Esophagus (tissue), 2 donors: ENCODE measurements at regions not wholly inside any gene's neighbourhood (a gene's known extent, or its start where the extent isn't known, plus 50 kb on each side); places are given as distances from the start of the nearest gene placed in this dataset.
A peak's percentile ranks its signal among the peaks of the same experiment; 100 is the strongest.

Experiments
- H3K27ac ChIP-seq, 2 donors: one replicate each; pipeline ENCODE4 v1.5.1; 2013; ENCODE audit warnings: low read depth in 2 of 2, mild to moderate bottlenecking in 2 of 2, inconsistent platforms in 1 of 2, low read length in 1 of 2, moderate library complexity in 1 of 2
- H3K27me3 ChIP-seq, 2 donors: one replicate each; pipeline ENCODE4 v1.6.1; 2013; ENCODE audit warnings: low read length in 2 of 2, control low read depth in 1 of 2, mild to moderate bottlenecking in 1 of 2; ENCODE audit not compliant: insufficient read depth in 2 of 2, control insufficient read depth in 1 of 2
- H3K36me3 ChIP-seq, 2 donors: one replicate each; pipeline ENCODE4 v1.6.1; 2013; ENCODE audit warnings: low read length in 1 of 2; ENCODE audit not compliant: control insufficient read depth in 2 of 2, insufficient read depth in 2 of 2
- H3K4me1 ChIP-seq, 2 donors: one replicate each; pipeline ENCODE4 v1.6.1; 2013; ENCODE audit warnings: low read length in 1 of 2; ENCODE audit not compliant: control insufficient read depth in 2 of 2, insufficient read depth in 2 of 2
- H3K4me3 ChIP-seq, 2 donors: one replicate each; pipeline ENCODE4 v1.5.1; 2013; ENCODE audit warnings: low read length in 2 of 2, mild to moderate bottlenecking in 2 of 2, low read depth in 1 of 2, moderate library complexity in 1 of 2
- H3K9me3 ChIP-seq, 2 donors: one replicate each; pipeline ENCODE4 v1.6.1; 2013; ENCODE audit warnings: mild to moderate bottlenecking in 2 of 2, low read depth in 1 of 2, low read length in 1 of 2, moderate library complexity in 1 of 2; ENCODE audit not compliant: control insufficient read depth in 2 of 2, insufficient read depth in 1 of 2
- WGBS, 2 donors: extraction: QIAGEN DNeasy Blood & Tissue Kit; methylation state at CpG; one replicate each; pipeline ENCODE4 v1.1.7; 2013; 5-methylcytosine and 5-hydroxymethylcytosine counted together
- donor health status: healthy with polysubstance abuse.
- donor health status: Bipolar disorder and iron deficiency.

DNA sequence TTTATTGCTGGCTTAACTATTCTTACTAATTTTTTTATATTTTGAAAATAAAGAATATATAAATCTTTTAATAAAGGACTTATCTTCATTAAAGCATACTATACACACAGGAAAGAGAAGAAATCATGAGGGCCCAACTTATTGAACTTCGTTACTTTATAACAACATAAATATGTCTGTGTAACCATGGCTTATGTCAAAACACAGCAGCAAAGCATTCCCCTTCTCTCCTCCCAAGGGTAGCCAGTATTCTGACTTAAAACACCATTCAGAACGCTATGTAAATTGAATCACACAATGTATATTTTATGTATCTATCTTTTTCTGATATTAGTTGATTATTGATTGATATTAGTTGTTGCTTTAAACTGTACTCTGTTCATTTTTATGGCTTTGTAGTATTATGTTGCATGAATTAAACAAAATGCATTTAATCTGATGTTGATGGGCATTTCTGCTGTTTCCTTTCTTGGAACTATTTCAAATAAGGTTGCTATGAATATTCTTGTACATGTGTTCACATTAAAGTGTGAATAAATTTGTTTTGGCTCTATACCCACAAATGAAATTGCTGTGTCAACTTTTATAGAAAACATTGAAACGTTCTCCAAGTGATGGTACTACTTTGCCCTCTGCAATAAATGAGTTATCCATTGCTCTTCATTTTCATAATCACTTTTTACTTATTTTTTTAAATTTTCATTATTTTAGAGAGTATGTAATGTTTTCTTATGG lies 188.7 kb downstream of the RND3 start:
- no peaks in the 10 kb centered on the region for H3K36me3 ChIP-seq
- WGBS, 2 donors: 75 to 77% methylated on average over 3 of the region's 3 CpGs
- H3K27me3 ChIP-seq: no peaks in the 10 kb centered on the region

DNA sequence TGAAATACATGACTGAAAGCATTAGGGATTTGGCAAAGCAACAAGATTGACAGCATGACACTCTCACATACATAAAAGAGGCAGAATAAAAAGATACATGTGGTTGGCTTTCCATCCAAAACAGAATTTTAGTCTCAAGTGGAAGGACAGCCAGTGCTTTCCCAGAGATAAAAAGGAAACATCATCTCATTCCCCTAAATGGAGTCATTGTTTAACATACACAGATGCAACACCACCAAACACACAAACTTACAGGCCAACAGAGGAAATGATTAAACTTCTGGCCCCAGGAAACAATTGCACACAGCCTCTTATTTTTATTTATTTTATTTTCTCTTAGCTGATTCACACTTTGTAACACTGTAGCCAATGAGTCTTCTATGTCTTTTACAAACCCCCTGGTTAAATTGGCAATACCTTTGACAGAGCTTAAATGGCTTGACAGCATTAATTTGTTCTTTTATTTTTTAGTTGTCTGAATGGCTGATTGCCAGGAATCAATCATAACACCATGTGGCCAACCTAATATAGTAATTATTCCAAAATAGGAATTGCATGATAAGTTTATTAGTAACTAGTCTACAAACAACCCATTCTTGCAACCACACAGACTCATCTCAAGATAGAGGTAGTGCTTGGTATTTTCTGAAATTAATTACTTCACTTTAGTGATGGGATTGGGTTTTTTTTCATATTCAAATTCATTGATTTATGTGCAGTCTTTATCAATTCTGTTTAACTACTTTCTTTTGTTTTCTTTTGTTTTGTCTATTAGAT lies 190.5 kb downstream of the RND3 start:
- Histone ChIP-seq H3K4me1 (no peaks in the 10 kb centered on the region), H3K36me3 (no peaks in the 10 kb centered on the region), H3K4me3 (no peak overlapping the region), H3K27me3 (no peaks in the 10 kb centered on the region), H3K27ac (no peak overlapping the region), H3K9me3 (no peaks in the 10 kb centered on the region)

More for the DNA sequence above, 188.7 kb downstream of the RND3 start:
- Histone ChIP-seq H3K4me3 (no peak overlapping the region), H3K9me3 (no peaks in the 10 kb centered on the region), H3K4me1 (no peaks in the 10 kb centered on the region), H3K27ac (no peak overlapping the region)

DNA sequence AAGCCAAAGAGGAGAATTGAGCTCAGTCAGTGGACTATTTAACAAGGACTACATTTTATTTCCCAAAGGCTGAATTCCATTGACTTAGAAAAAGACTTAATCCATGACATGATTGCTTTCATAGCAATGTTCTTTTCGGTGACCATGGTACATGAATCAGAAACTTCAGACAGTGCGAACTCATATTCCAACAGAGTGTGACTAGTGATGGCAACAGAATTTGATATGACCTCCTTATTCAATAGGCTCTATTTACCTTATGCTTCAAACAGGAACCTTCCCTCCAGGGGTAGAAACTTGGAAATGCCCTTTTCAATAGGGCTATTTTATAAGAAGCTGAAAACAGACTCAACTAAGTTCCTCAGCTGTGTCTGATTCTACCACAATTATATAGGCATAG lies 191.9 kb downstream of the RND3 start:
- H3K27ac ChIP-seq: no peak overlapping the region
- H3K27me3 ChIP-seq: no peaks in the 10 kb centered on the region
- no peak overlapping the region for H3K4me3 ChIP-seq
- 78 to 81% methylated on average over 2 of the region's 2 CpGs for WGBS, 2 donors
- H3K4me1 ChIP-seq: no peaks in the 10 kb centered on the region
- H3K9me3 ChIP-seq: no peaks in the 10 kb centered on the region
- no peaks in the 10 kb centered on the region for H3K36me3 ChIP-seq

DNA sequence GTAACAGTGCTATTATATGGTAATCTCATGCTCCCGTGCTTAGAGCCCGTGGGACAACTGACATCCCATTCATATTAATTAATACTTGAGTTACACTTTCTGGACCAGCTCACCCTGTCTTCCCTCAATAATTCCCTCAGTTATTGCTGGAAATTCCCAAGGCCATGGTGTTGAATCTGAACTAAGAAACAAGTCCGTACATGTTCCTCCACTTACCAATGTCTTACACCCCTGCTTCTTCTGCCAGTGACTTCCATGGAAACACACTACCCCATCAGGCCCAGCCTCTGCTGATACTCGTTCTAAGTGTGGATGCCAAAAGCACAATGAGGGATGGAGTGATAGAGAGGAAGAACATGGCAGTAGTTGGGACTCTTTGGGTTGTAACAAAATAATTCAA lies 193.7 kb downstream of the RND3 start:
- Histone ChIP-seq H3K36me3 (no peaks in the 10 kb centered on the region), H3K4me1 (no peaks in the 10 kb centered on the region), H3K9me3 (no peaks in the 10 kb centered on the region), H3K4me3 (no peak overlapping the region), H3K27ac (no peak overlapping the region), H3K27me3 (no peaks in the 10 kb centered on the region)
- WGBS, 2 donors: 54 to 59% methylated on average over 4 of the region's 4 CpGs

DNA sequence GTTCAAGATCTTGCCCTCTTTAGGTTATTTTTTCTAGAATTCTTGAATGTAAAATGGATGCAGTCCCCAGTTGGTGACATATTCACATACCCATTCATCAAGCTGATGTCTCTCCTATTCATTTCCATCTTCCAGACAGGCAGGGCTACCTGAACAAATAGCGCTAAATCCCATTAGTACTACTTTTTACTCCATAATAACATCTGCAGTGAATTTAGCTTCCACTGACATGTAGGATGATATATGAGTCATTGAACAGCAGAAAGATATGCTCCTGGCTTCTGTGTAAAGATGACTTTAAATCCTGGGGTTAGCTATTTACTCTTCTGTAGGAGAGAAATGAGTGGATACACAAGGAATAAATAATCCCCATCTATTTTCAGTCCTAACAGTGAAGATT lies 194.7 kb downstream of the RND3 start:
- H3K27me3 ChIP-seq: no peaks in the 10 kb centered on the region
- no peaks in the 10 kb centered on the region for H3K4me1 ChIP-seq
- no peak overlapping the region for H3K4me3 ChIP-seq
- WGBS, 2 donors: 81 to 91% methylated on average over 1 of the region's 1 CpG
- H3K27ac ChIP-seq: no peak overlapping the region
- no peaks in the 10 kb centered on the region for H3K36me3 ChIP-seq
- no peaks in the 10 kb centered on the region for H3K9me3 ChIP-seq

DNA sequence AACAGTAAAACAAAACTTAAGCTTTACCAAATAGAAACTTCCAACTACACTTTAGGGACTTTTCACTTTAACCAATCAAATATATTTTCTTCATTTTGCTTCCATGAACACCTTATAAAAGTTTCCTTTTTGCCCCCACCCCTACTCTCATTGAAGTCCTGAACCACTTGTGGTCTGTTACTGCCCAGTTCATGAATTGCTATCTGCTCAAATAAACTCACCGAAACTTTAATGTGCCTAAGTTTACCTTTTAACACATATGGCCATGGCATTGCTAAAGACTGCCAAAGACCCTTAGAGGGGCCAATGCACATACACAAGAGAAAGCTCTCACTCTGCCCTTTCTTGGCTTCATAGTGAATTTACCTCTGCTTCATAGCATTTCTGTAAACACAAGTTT lies 195.3 kb downstream of the RND3 start:
- Histone ChIP-seq H3K4me1 (no peaks in the 10 kb centered on the region), H3K36me3 (no peaks in the 10 kb centered on the region), H3K27me3 (no peaks in the 10 kb centered on the region), H3K27ac (no peak overlapping the region), H3K4me3 (no peak overlapping the region), H3K9me3 (no peaks in the 10 kb centered on the region)
- 77 to 94% methylated on average over 1 of the region's 1 CpG for WGBS, 2 donors

DNA sequence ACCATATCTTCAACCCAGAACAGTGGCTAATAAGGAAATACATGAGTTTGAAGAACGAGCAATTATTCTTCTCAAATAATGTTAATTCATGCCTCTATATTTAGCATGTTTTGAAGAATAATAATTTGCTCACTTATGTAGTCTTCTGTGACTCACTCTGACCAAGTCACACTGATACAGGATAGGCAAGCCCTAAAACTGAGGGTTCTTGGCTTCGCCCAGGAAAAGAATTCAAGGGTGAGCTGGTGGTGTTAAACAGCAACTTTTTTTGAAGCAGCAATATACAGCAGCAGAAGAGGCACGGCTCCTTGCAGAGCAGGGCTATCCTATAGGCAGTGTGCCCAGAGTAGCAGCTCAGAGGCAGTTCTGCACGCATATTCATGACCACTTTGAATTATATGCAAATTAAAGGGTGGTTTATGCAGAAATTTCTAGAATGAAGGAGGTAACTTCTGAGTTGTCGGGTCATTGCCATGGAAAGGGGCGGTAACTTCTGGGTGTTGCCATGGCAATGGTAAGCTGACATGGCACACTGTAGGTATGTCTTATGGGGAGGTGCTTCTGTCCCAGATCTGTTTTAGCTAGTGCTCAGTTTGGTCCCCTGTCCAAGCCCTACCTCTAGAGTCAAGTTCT lies 200.6 kb downstream of the RND3 start:
- Histone ChIP-seq H3K27me3 (no peaks in the 10 kb centered on the region), H3K36me3 (no peaks in the 10 kb centered on the region), H3K4me3 (no peak overlapping the region), H3K27ac (no peak overlapping the region), H3K4me1 (no peaks in the 10 kb centered on the region), H3K9me3 (no peaks in the 10 kb centered on the region)
- WGBS, 2 donors: 81 to 85% methylated on average over 6 of the region's 6 CpGs

DNA sequence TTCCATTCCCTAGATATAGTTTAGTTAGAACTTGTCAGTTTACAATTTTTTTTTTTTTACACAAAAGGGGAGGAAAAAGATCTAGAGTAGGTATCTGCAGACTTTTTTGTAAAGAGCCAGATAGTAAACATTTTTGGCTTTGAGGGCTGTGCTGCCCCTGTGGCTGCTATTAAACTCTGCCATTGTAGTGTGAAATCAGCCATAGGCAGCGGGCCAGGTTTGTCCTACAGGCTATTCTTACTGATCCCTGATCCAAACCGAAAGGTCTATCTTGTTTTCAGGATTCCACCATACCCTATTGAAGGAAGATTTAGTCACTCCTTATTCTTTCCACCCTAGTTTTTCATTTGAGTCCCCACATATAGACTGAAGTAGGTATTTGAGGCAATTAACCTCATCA lies 203.4 kb downstream of the RND3 start:
- no peak overlapping the region for H3K4me3 ChIP-seq
- H3K4me1 ChIP-seq: no peaks in the 10 kb centered on the region
- H3K9me3 ChIP-seq: no peaks in the 10 kb centered on the region
- 74 to 88% methylated on average over 2 of the region's 2 CpGs for WGBS, 2 donors
- H3K36me3 ChIP-seq: no peaks in the 10 kb centered on the region
- no peak overlapping the region for H3K27ac ChIP-seq
- no peaks in the 10 kb centered on the region for H3K27me3 ChIP-seq

DNA sequence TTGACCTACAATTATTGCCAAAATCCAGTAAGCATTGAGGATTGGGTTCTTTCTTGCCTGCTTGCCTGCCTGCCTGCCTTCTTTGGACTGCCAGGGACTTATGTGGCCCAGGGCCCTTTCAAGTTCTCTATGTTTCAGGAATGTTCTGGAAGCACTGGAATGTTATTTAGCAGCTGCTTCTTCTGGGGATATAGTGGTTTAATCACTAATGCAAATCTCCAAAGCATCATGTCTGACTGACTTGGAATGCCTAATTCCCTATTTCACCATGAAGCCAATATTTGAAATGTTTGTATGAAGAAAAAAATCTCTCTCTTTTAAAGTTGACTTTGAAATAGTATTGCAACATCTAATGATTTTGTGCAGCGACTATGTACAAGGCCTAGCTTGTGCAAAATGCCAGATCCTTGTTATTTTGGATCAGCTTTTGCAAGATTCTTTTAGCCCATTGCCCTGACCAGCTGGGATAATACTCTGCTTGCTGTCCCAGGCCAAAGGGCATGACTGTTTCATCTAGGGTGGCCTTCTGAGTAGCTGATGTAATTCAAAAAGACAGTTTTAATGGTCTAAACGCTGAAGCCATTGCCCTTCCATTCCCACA lies 204.6 kb downstream of the RND3 start:
- Histone ChIP-seq H3K27ac (peak overlapping the region in 1 of 2 donors; percentile 13), H3K4me3 (no peak overlapping the region)
- WGBS, 2 donors: 54 to 64% methylated on average over 2 of the region's 2 CpGs

More for the DNA sequence above, 204.6 kb downstream of the RND3 start:
- Histone ChIP-seq H3K27me3 (no peaks in the 10 kb centered on the region), H3K9me3 (no peaks in the 10 kb centered on the region), H3K36me3 (no peaks in the 10 kb centered on the region), H3K4me1 (no peaks in the 10 kb centered on the region)
